Stimulated activated CD8-positive, alpha-beta memory T cell treated with anti-CD3 and anti-CD28 coated beads, Interleukin-4, amount 100 ng/mL, for 4 hours (primary cell): ENCODE measurements at regions not wholly inside any gene's neighbourhood (a gene's known extent, or its start where the extent isn't known, plus 50 kb on each side); places are given as distances from the start of the nearest gene placed in this dataset.

Experiments
- DNase-seq, 2 donors: peaks; one replicate each; pipeline ENCODE4 v3.0.0-alpha.2; 2020; ENCODE audit warnings: low read depth in 2 of 2, low spot score in 1 of 2

- DNase-seq: no peak
Measured at GRCh38 chr1:13965770-13966398, 265.9 kb downstream of the PRDM2 start.

- DNase-seq: no peak
Measured at GRCh38 chr1:13967707-13968106, 267.7 kb downstream of the PRDM2 start.

GRCh38 chr1:13968361-13968760 lies 268.4 kb downstream of the PRDM2 start:
- no peak for DNase-seq

- DNase-seq: no peak
Measured at GRCh38 chr1:13970631-13971247, 270.8 kb downstream of the PRDM2 start.

- no peak for DNase-seq
Measured at GRCh38 chr1:13976485-13976884, 276.5 kb downstream of the PRDM2 start.

GRCh38 chr1:13981142-13981541 lies 281.2 kb downstream of the PRDM2 start:
- DNase-seq: no peak

GRCh38 chr1:13983393-13983792 lies 283.4 kb downstream of the PRDM2 start:
- DNase-seq: no peak

GRCh38 chr1:13990939-13991338 lies 291.0 kb downstream of the PRDM2 start:
- no peak for DNase-seq

- DNase-seq: no peak
Measured at GRCh38 chr1:13992489-13993285, 292.7 kb downstream of the PRDM2 start.

- no peak for DNase-seq
Measured at GRCh38 chr1:13994386-13994785, 294.4 kb downstream of the PRDM2 start.

GRCh38 chr1:13996334-13996733 lies 296.3 kb downstream of the PRDM2 start:
- DNase-seq: no peak

- DNase-seq: no peak
Measured at GRCh38 chr1:14003552-14003951, 303.6 kb downstream of the PRDM2 start.

GRCh38 chr1:14009582-14009981 lies 309.6 kb downstream of the PRDM2 start:
- DNase-seq: no peak

- no peak for DNase-seq
Measured at GRCh38 chr1:14010476-14010875, 310.5 kb downstream of the PRDM2 start.

- no peak for DNase-seq
Measured at GRCh38 chr1:14011132-14011531, 311.1 kb downstream of the PRDM2 start.

- DNase-seq: no peak
Measured at GRCh38 chr1:14011888-14012287, 311.9 kb downstream of the PRDM2 start.

GRCh38 chr1:14014929-14015328 lies 314.9 kb downstream of the PRDM2 start:
- no peak for DNase-seq

- DNase-seq: no peak
Measured at GRCh38 chr1:14015917-14016316, 315.9 kb downstream of the PRDM2 start.

GRCh38 chr1:14017531-14017961 lies 317.6 kb downstream of the PRDM2 start:
- DNase-seq: no peak

- no peak for DNase-seq
Measured at GRCh38 chr1:14019461-14019860, 319.5 kb downstream of the PRDM2 start.

GRCh38 chr1:14020006-14020405 lies 320.0 kb downstream of the PRDM2 start:
- no peak for DNase-seq

- DNase-seq: no peak
Measured at GRCh38 chr1:14027099-14027498, 327.1 kb downstream of the PRDM2 start.
